ENCODE measurements at regions not wholly inside any gene's neighbourhood (a gene's known extent, or its start where the extent isn't known, plus 50 kb on each side); places are given as distances from the start of the nearest gene placed in this dataset.

GRCh38 chr4:1465173-1466033 lies 59.2 kb upstream of the NKX1-1 start:
- DNase-seq (ENCODE audit: low read depth, low spot score) = no peak

DNA sequence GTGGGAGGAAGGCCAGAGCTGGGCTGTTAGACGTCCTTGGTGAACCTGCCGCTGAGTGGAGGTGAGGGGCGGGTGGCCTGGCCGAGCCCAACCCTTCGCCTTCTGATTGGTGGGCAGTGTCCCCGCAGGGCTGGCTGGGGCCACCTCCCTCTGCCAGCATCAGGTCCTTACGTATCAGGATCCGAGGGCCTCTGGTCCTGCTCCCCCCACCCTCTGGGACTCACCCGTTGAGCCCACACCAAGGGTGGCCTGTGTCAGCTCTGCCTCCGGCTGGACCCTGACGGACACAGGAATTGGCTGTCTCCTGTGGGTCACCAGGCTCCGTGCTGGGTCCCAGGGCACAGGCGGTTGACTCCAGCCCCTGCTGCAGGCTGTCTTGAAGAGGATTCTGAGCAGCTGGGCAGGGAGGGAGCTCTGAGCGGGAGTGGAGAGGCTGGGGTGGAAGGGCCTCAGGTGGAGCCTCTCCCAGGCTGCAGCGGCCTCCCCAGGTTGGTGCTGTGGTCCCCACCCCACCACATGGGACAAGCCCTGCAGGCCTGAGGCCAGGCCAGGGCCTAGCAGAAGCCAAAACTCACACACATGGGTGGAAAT lies 58.4 kb upstream of the NKX1-1 start:
- DNase-seq (ENCODE audit: low read depth, low spot score) = no peak

GRCh38 chr4:1463927-1464540 lies 57.8 kb upstream of the NKX1-1 start:
- no peak for DNase-seq (ENCODE audit: low read depth, low spot score)

DNA sequence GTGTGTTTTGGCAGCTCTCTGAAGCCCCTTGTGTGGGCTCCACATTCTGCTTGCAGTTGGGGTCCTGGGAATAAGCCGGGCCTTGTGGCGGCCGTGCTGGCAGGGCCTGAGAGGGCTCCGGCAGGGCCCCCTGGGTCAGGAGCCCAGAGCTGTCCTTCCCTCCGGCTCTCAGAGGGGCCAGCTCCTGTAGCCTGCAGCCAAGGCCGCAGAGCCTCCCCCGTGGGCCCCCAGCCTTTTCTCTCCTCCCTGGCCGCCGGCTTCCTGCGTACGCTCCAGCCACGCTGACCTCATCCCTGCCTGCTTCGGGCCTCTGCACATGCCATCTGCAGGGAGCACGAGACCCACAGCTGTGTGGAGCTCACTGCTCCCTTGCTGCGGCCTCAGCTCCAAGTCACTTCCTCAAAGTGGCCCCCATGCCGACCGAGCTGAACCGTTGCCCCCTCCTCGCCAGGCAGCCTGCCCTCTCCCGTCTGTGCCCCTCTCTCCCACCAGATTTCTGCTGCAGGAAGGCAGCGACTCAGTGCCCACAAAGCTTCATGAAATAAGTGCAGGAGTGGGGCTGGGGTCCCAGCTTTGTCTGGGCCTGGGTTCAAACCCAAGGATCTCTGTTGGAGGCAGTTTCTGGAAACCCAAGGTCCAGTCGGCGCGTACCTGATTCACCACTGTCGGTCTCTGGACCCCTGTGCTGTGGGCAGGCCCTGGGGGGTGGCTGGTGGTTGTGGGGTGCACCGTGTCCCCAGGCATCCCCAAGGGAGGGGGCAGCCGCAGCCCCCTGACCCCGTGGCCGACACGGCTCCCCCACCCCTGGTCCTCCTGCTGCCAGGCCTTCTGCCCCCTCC lies 57.1 kb upstream of the NKX1-1 start:
- peak; percentile 29 for DNase-seq (ENCODE audit: low read depth, low spot score)

DNA sequence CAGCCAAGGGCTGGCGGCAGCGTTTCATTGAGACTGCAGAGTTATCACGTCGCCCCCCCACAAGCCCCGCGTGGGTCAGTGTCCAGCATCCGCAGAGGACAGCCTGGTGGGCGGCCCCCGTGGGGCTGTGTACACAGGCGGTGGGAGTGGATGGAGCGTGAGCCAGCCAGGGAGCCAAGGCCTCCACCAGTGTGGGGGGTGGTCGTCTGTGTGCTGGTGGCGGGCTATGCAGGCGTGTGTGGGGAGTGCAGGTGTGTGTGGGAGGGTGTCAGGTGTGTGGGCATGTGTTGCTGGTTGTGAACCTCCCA lies 56.5 kb upstream of the NKX1-1 start:
- DNase-seq (ENCODE audit: low read depth, low spot score) = no peak

DNA sequence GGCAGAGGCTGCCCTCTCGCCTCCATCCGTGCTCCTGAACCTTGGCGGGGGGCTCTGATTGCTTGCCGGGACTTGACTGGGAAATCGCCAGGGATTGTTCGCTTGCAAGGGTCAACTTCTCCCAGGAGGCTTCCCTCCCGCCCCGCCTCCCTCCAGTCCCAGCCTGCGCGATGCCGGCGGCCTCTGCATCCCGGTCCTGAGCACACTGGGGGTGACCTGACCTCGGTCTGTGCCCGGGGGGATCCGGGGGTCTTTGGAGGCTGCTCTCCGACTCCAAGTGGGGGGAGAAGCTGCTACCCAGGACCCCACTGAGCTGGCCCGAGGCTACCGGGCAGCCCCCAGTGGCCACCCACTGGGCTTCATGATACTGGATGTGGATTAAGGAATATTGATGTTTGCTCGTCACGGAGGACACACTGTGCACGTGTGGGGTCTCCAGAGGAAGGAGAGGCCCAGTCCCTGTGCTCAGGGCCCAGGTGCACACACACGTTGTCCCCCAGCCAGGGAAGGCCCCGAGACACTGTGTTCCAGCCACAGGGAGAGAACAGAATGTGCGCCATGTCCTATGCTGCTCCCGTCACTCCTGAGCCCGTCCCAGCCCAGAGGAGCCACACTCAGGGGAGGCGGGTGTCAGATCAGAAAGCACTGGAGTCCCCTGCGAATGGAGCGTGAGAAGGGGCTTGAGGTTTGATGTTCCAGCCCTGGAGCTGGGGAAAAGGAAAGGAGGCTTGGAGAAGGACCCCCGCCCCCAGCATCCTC lies 55.9 kb upstream of the NKX1-1 start:
- DNase-seq (ENCODE audit: low read depth, low spot score) = no peak

DNA sequence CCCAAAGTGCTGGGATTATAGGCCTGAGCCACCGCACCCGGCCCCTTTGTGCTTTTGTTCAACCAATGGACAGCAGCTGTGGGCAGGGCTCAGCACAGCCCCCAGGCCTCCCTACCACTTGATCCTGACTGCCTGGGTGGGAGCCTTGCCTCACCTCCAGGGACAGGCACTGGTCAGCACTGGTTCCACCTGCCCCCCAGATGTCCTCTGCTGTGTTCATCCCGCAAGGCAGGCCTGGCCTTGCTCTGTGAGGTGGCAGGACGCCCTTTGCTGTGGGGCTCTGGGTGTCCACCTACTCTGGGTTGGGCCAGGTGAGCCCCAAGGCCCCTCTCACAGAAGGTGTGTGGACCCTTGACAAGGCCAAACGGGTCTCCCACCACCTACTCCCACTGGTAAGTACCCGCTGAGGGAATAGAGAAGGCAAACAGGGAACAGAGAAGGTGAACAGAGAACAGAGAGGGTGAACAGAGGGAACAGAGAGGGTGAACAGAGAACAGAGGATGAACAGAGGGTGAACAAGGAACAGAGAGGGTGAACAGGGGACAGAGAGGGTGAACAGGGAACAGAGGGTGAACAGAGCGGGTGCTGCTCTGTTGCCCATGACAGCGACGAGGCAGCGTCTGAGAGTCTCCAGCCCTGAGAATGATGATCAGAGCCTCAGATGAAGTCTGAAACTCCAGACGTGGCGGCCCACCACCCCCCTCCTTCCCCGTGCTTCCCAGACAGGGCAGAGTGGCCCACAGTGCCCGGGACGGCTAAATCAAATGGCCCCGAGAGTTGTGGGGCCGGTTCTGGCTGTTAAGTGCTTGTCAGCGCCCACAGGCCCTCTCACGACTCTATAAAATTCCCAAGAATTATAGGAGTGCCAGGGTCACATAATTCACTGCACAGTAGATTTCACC lies 55.0 kb upstream of the NKX1-1 start:
- DNase-seq (ENCODE audit: low read depth, low spot score) = no peak

- DNase-seq (ENCODE audit: low read depth, low spot score) = no peak
Observed at GRCh38 chr4:1459722-1460511, 53.7 kb upstream of the NKX1-1 start.

GRCh38 chr4:1459081-1459721 lies 53.0 kb upstream of the NKX1-1 start:
- no peak for DNase-seq (ENCODE audit: low read depth, low spot score)

- DNase-seq (ENCODE audit: low read depth, low spot score) = no peak
Observed at GRCh38 chr4:1458581-1458980, 52.3 kb upstream of the NKX1-1 start.
